Spleen (tissue), 11 donors: ENCODE measurements at regions not wholly inside any gene's neighbourhood (a gene's known extent, or its start where the extent isn't known, plus 50 kb on each side); places are given as distances from the start of the nearest gene placed in this dataset.

ENCODE experiments used
- DNase-seq: peaks from one replicate; pipeline ENCODE4 v3.0.0-alpha.2; 2020
- H3K27ac ChIP-seq, 8 donors: fragments of 200-600 bp; sonication (generic) in 7 of 8; 1 replicate in 4 of 8; 2 replicates in 4 of 8; pipeline versions ENCODE4 v1.5.0 to v1.8.0; 2016 to 2021; ENCODE audit warnings: inconsistent platforms in 4 of 8, mild to moderate bottlenecking in 4 of 8, moderate library complexity in 1 of 8
- H3K27me3 ChIP-seq, 7 donors: fragments of 200-600 bp; sonication (generic) in 6 of 7; replicated peaks in 1 of 7; 1 replicate in 4 of 7; 2 replicates in 3 of 7; pipeline versions ENCODE4 v1.5.0 to v1.8.0; 2016 to 2021; ENCODE audit warnings: inconsistent platforms in 3 of 7, mild to moderate bottlenecking in 1 of 7
- H3K36me3 ChIP-seq, 6 donors: fragments of 200-600 bp; sonication (generic) in 5 of 6; 1 replicate in 4 of 6; 2 replicates in 2 of 6; pipeline versions ENCODE4 v1.5.0 to v1.8.0; 2016 to 2021; ENCODE audit warnings: inconsistent platforms in 2 of 6
- H3K4me1 ChIP-seq, 6 donors: fragments of 200-600 bp; sonication (generic) in 5 of 6; 1 replicate in 3 of 6; 2 replicates in 3 of 6; pipeline versions ENCODE4 v1.5.0 to v1.8.0; 2016 to 2021; ENCODE audit warnings: inconsistent platforms in 3 of 6
- H3K4me3 ChIP-seq, 8 donors: fragments of 200-600 bp; sonication (generic) in 7 of 8; 1 replicate in 4 of 8; 2 replicates in 4 of 8; pipeline versions ENCODE4 v1.5.0 to v1.8.0; 2016 to 2021; ENCODE audit warnings: inconsistent platforms in 4 of 8, mild to moderate bottlenecking in 4 of 8, moderate library complexity in 2 of 8
- H3K9me3 ChIP-seq, 8 donors: fragments of 200-600 bp; sonication (generic) in 7 of 8; 1 replicate in 4 of 8; 2 replicates in 4 of 8; pipeline versions ENCODE4 v1.5.0 to v1.8.0; 2016 to 2021; ENCODE audit warnings: inconsistent platforms in 4 of 8
- POLR2A ChIP-seq, 3 donors: fragments of 450-650 bp; IDR thresholded peaks; one replicate each; pipeline ENCODE4 v1.5.1; 2017; ENCODE audit warnings: antibody characterized with exemption in 3 of 3, mild to moderate bottlenecking in 1 of 3
- POLR2AphosphoS5 ChIP-seq, 3 donors: sonication (generic); formaldehyde crosslinking; IDR thresholded peaks; one replicate each; pipeline ENCODE4 v1.5.1; 2017; ENCODE audit warnings: antibody characterized with exemption in 3 of 3
- WGBS, 5 donors: extraction: QIAGEN DNeasy Blood & Tissue Kit in 3 of 5; methylation state at CpG; one replicate each; pipeline versions ENCODE4 v1.1.5 to v1.1.7; 2013 to 2018; 5-methylcytosine and 5-hydroxymethylcytosine counted together
- intact Hi-C: fragments of 100-400 bp; cut with DNase I; formaldehyde crosslinking; loops from one replicate; pipeline ENCODE4 v1.15.0; 2023; ENCODE audit warnings: low total_unique reads
- TF ChIP-seq, protein P1 (sequence below), 11 experiments: fragments of 200-600 bp in 7 of 11; fragments of 450-650 bp in 4 of 11; sonication (generic) in 4 of 11; IDR thresholded peaks in 8 of 11; conservative IDR thresholded peaks in 3 of 11; 1 replicate in 7 of 11; 2 replicates in 4 of 11; pipeline versions ENCODE4 v1.4.0 to v1.8.0; 2016 to 2021; ENCODE audit warnings: antibody characterized with exemption in 11 of 11, inconsistent platforms in 4 of 11, mild to moderate bottlenecking in 1 of 11
- donor health status: healthy with polysubstance abuse.
- donor health status: DM: no; HTN: no; CAD: no; lungs with moderate emphysema.
- donor health status: DM: no; HTN: no; CAD: no.
- donor health status: Bipolar disorder and iron deficiency.
- donor health status: healthy.
- donor health status: DM: no; HTN: no; CAD: no.
- donor health status: DM: yes; HTN: yes; CAD: no.

DNA sequence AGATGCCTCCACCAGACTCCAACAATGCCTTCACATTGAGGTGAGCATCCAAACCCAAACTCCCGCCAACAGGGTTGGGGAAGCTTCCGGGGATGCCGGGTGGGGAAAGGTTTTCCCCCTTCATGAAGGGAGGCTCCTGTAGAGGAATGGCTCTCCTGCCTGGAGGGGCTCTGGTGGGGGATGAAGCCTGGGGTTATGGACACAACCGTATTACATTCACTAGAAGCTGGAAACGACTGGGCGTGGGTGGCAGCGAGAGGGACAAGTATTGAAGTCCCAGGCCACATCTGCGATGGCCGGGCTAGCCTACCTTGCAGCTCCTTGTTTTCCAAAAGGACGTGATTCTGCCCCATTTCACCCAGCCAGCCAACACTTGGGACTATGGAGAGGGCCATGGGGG lies 321.1 kb downstream of the C16orf95 start:
- intact Hi-C loops, result no loop called here
- 86 to 99% (median 93%) methylated on average over 10 of the region's 10 CpGs for WGBS, 5 donors
- no peaks in the 10 kb centered on the region for H3K9me3 ChIP-seq
- H3K36me3 ChIP-seq, result no peaks in the 10 kb centered on the region
- TF ChIP-seq POLR2A (IDR thresholded peaks at IDR 0.05) (no peak), POLR2AphosphoS5 (IDR thresholded peaks at IDR 0.05) (no peak)
- TF ChIP-seq, protein P1, sequence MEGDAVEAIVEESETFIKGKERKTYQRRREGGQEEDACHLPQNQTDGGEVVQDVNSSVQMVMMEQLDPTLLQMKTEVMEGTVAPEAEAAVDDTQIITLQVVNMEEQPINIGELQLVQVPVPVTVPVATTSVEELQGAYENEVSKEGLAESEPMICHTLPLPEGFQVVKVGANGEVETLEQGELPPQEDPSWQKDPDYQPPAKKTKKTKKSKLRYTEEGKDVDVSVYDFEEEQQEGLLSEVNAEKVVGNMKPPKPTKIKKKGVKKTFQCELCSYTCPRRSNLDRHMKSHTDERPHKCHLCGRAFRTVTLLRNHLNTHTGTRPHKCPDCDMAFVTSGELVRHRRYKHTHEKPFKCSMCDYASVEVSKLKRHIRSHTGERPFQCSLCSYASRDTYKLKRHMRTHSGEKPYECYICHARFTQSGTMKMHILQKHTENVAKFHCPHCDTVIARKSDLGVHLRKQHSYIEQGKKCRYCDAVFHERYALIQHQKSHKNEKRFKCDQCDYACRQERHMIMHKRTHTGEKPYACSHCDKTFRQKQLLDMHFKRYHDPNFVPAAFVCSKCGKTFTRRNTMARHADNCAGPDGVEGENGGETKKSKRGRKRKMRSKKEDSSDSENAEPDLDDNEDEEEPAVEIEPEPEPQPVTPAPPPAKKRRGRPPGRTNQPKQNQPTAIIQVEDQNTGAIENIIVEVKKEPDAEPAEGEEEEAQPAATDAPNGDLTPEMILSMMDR (IDR thresholded peaks at IDR 0.05 in 8 of 11, conservative IDR thresholded peaks at IDR 0.05 in 3 of 11), result no peak
- peaks cover 0 to 71% (median 9%) of the 10 kb centered on the region in 7 donors for H3K27me3 ChIP-seq
- H3K4me1 ChIP-seq, result peaks cover 0 to 19% (median 0%) of the 10 kb centered on the region in 6 donors
- DNase-seq, result no peak
- H3K27ac ChIP-seq, result no peak overlapping the region
- no peak overlapping the region for H3K4me3 ChIP-seq

DNA sequence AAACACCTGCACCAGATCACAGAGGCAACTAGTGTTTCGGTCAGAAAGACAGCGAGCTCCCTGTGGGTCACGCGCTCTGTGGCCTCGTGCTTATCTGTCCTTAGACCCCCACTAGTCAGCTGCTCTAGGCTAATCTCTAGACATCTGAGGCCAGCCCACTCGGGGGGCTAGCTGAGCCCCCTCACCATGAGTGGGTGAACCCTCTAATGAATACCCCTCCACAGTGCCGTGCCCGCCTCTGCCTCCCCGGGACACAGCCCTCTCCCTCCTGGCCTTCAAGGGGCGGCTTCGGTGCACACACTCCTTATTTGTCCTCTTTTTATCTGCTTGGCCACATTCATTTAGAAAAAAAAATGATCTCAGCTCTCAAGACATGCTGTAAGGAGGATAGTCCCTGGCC lies 320.1 kb downstream of the C16orf95 start:
- Histone ChIP-seq H3K27ac (no peak overlapping the region), H3K4me1 (peaks cover 0 to 19% (median 0%) of the 10 kb centered on the region in 6 donors), H3K9me3 (no peaks in the 10 kb centered on the region), H3K36me3 (no peaks in the 10 kb centered on the region), H3K27me3 (peaks cover 0 to 63% (median 9%) of the 10 kb centered on the region in 7 donors), H3K4me3 (no peak overlapping the region)
- 82 to 95% (median 90%) methylated on average over 11 of the region's 11 CpGs for WGBS, 5 donors
- intact Hi-C loops, result no loop called here
- TF ChIP-seq, protein P1 (IDR thresholded peaks at IDR 0.05 in 8 of 11, conservative IDR thresholded peaks at IDR 0.05 in 3 of 11), result no peak
- TF ChIP-seq POLR2A (IDR thresholded peaks at IDR 0.05) (no peak), POLR2AphosphoS5 (IDR thresholded peaks at IDR 0.05) (no peak)
- no peak for DNase-seq

DNA sequence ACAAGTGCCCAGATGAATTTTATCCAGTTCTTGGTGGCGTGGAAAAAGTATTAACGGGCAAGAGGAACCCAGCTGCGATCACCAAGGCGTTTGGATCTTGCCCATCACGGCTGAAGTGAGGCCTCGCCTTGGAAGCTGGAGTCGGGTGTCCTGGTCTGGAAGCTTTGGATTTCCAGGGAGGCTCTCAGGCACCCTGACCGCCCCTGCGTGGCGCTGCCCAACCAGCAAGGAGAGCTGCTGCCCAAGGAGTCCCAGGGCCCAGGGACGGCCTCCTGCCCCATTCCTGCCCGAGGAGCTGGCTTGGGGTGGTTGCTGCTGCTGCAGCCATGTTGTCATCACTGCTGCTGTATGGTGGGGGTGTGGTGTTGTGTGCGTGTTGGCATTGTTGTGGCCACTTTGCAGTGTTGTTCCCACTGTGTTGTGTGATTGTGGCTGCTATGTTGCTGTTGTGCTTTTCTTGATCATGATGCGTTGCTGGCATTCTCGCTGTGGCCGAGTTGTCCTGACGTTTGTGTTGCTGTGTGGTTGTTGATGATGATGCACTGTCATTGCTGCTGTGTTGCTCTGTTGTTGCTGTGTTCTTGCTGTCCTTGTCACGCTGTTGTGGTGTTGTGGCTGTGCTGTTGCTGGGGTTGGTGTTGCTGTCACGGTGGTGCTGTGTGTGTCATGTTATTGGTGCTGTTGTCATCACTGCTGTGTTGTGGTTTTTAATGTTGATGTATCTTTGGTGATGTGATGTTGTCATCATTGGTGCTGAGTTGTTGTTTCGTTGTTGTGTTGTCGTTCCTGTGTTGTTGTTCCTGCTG lies 318.8 kb downstream of the C16orf95 start:
- intact Hi-C loops, result no loop called here
- no peak overlapping the region for H3K4me3 ChIP-seq
- H3K27me3 ChIP-seq, result peaks cover 0 to 51% (median 9%) of the 10 kb centered on the region in 7 donors
- 85 to 90% (median 88%) methylated on average over 16 to 21 of the region's 21 CpGs for WGBS, 5 donors
- no peak for DNase-seq
- H3K9me3 ChIP-seq, result no peaks in the 10 kb centered on the region
- peaks cover 0 to 19% (median 0%) of the 10 kb centered on the region in 6 donors for H3K4me1 ChIP-seq
- TF ChIP-seq POLR2AphosphoS5 (IDR thresholded peaks at IDR 0.05), result no peak
- TF ChIP-seq, protein P1 (IDR thresholded peaks at IDR 0.05 in 8 of 11, conservative IDR thresholded peaks at IDR 0.05 in 3 of 11), result no peak
- TF ChIP-seq POLR2A (IDR thresholded peaks at IDR 0.05), result no peak
- no peaks in the 10 kb centered on the region for H3K36me3 ChIP-seq
- H3K27ac ChIP-seq, result no peak overlapping the region

DNA sequence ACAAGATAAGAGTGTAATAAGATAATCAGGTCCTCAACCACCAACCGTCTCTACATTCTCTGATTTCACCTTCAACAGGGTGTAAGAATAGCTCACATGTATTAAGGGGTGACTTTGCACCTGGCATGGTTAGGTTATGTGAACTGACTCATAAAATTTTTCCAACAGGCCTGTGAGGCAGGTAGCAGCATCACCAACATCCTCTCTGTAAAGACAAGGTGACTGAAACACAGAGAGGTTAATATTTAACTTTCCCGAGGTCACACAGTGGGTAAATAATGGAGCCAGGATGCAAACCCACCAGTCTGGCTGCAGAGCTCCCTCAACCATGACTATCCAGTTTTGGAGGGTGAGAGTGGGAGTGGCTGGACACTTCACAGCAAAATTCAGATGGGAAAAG lies 317.2 kb downstream of the C16orf95 start:
- H3K9me3 ChIP-seq, result peaks cover 0 to 8% (median 0%) of the 10 kb centered on the region in 8 donors
- H3K27ac ChIP-seq, result no peak overlapping the region
- no peak for DNase-seq
- peaks cover 0 to 35% (median 0%) of the 10 kb centered on the region in 7 donors for H3K27me3 ChIP-seq
- H3K4me3 ChIP-seq, result no peak overlapping the region
- H3K4me1 ChIP-seq, result peaks cover 0 to 4% (median 0%) of the 10 kb centered on the region in 6 donors
- TF ChIP-seq POLR2A (IDR thresholded peaks at IDR 0.05), result no peak
- TF ChIP-seq POLR2AphosphoS5 (IDR thresholded peaks at IDR 0.05), result no peak
- TF ChIP-seq, protein P1 (IDR thresholded peaks at IDR 0.05 in 8 of 11, conservative IDR thresholded peaks at IDR 0.05 in 3 of 11), result no peak
- WGBS, 5 donors, result 73 to 82% (median 79%) methylated on average over 2 of the region's 2 CpGs
- intact Hi-C loops, result no loop called here
- no peaks in the 10 kb centered on the region for H3K36me3 ChIP-seq
